ENCODE measurements at regions not wholly inside any gene's neighbourhood (a gene's known extent, or its start where the extent isn't known, plus 50 kb on each side); places are given as distances from the start of the nearest gene placed in this dataset.

- H3K4me3 ChIP-seq (ENCODE audit: low read depth, low read length), result no peak overlapping the region
- DNase-seq (ENCODE audit: low read depth), result peak; percentile 3
Observed at GRCh38 chr3:162770551-162770950, 1273.9 kb downstream of the OTOL1 start.

- no peak overlapping the region for H3K4me3 ChIP-seq (ENCODE audit: low read depth, low read length)
- DNase-seq (ENCODE audit: low read depth), result no peak
Observed at GRCh38 chr3:162774613-162775100, 1278.0 kb downstream of the OTOL1 start.

DNA sequence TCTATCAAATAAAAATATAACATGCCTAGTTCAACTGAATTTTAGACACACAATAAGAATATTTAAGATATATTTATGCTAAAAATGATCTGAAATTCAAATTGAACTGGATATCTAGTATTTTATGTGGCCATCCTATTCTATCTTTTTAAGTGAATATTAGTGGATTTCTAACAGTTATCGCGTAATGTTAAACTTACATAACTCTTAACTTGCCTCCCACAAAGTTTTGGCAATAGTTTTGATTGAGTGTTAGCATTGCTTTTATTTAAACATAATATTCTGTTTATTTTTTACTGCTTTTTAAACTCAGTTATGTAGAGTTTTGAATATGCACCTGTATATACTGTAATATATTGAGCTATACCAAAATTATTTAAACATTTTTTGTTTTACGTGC lies 1279.5 kb downstream of the OTOL1 start:
- H3K4me3 ChIP-seq (ENCODE audit: low read depth, low read length), result no peak overlapping the region
- DNase-seq (ENCODE audit: low read depth), result no peak

DNA sequence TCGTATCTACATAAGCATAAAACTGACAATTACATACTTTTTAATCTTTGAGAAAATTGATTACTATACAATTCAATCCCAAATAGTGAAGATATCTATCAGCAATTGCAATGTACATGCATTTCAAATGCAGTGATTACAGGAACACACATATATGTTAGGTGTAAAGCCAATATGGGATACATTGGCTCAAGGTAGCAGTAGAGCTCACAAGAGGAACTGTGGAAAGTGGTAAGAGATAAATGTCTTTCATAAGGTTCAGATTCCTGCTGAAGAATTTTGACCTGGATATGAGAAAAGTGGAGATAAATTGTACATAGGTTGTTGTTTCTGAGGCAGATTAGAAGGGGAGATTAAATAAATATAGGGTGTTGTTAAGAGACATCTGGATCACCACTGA lies 1280.5 kb downstream of the OTOL1 start:
- no peak for DNase-seq (ENCODE audit: low read depth)
- H3K4me3 ChIP-seq (ENCODE audit: low read depth, low read length), result no peak overlapping the region

DNA sequence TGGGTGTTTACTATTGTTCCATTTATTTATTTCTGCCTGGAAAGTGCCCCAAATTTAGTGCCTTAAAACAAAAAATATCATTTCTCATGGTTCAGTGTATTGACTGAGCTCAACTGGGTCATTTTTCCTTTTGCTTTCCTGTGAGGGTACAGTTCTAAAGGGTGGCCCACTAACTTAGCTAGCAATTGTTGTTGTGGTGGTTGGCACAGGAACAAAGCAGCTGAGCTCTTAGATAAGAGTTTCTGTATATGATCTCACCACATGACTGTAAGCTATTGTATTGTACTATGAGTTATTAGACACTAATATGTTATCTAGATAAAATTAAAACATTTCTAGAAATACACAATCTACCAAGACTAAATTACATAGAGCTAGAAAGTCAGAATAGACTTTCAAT lies 1283.7 kb downstream of the OTOL1 start:
- H3K4me3 ChIP-seq (ENCODE audit: low read depth, low read length), result no peak overlapping the region
- DNase-seq (ENCODE audit: low read depth), result no peak

DNA sequence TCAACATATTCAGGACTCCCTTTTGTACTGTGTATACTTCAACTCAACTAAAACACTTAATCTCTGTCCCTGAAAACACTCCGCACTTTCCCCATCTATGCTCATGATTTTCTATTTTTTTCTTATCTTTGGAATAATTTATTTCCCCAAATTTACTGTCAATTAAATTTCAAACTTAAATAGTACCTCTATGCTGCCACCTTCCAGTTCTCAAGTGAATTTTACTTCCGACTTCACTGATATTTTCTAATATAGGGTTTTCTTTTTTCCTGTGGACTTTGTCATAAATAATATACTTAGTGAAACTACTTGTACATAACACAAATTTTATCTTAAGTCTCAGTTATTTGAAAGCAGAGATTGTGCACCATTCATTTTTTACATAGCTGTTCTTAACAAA lies 1303.3 kb downstream of the OTOL1 start:
- no peak for DNase-seq (ENCODE audit: low read depth)
- H3K4me3 ChIP-seq (ENCODE audit: low read depth, low read length), result no peak overlapping the region

DNA sequence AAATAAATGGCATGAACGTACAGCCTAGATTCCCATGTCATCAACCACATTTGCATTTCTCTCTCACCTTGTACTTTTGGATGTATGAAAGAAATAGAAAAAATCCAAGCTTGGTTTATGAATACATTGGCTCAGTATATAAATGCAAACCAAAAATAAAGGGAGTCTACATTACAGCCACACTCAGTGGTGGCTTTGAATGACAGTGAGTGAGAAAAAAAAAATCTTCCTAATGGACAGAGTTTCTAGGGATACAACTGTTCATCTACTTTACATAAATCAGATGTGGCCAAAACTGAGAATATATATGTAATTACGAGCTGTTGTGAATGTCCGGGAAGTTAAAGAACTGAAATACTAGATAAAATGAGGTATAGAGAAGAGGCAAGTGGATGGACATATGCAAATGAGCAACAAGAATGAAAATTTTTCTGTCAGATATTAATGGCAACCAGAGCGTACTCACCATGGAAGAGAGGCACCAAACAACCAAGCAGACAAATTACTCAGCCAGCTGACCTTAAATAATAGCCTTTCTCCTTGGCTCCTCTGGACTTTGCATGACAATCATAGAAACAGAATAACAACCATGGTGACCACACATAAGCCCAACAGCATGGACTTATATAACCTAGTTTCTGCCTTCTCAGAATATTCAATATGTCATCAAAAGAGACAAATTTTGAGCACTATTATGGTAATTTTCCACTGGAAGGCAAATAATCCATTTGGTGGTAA lies 1305.8 kb downstream of the OTOL1 start:
- DNase-seq (ENCODE audit: low read depth), result no peak
- H3K4me3 ChIP-seq (ENCODE audit: low read depth, low read length), result no peak overlapping the region

- DNase-seq (ENCODE audit: low read depth), result no peak
- H3K4me3 ChIP-seq (ENCODE audit: low read depth, low read length), result no peak overlapping the region
Observed at GRCh38 chr3:162810776-162811175, 1314.2 kb downstream of the OTOL1 start.

GRCh38 chr3:162842549-162843216 lies 1346.1 kb downstream of the OTOL1 start:
- no peak overlapping the region for H3K4me3 ChIP-seq (ENCODE audit: low read depth, low read length)
- DNase-seq (ENCODE audit: low read depth), result no peak

- H3K4me3 ChIP-seq (ENCODE audit: low read depth, low read length), result no peak overlapping the region
- DNase-seq (ENCODE audit: low read depth), result no peak
Observed at GRCh38 chr3:162845918-162846317, 1349.3 kb downstream of the OTOL1 start.

GRCh38 chr3:162847511-162847910 lies 1350.9 kb downstream of the OTOL1 start:
- H3K4me3 ChIP-seq (ENCODE audit: low read depth, low read length), result no peak overlapping the region
- DNase-seq (ENCODE audit: low read depth), result no peak

GRCh38 chr3:162863579-162863978 lies 1367.0 kb downstream of the OTOL1 start:
- H3K4me3 ChIP-seq (ENCODE audit: low read depth, low read length), result no peak overlapping the region
- no peak for DNase-seq (ENCODE audit: low read depth)

GRCh38 chr3:162865466-162865865 lies 1368.9 kb downstream of the OTOL1 start:
- no peak overlapping the region for H3K4me3 ChIP-seq (ENCODE audit: low read depth, low read length)
- DNase-seq (ENCODE audit: low read depth), result no peak

GRCh38 chr3:162879021-162879562 lies 1382.5 kb downstream of the OTOL1 start:
- no peak for DNase-seq (ENCODE audit: low read depth)
- no peak overlapping the region for H3K4me3 ChIP-seq (ENCODE audit: low read depth, low read length)

DNA sequence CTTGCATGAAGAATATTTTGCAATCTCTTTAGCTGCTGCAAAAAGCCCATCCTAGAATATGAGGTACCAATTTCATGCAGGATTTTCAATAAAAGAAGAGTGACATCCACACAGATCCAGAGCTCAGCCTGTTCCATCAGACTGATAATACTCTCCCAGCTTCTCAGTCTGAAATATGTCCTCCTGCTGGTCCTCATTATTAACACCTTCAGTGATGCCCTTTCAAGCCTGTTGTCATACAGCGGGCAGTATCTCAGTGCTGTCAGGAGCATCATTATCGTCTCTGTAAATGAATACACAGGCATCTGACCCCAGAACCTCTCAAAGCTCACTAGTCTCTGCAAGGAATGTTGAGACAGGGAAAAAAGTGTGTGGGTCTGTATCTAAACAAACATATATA lies 1387.8 kb downstream of the OTOL1 start:
- H3K4me3 ChIP-seq (ENCODE audit: low read depth, low read length), result no peak overlapping the region
- DNase-seq (ENCODE audit: low read depth), result no peak

DNA sequence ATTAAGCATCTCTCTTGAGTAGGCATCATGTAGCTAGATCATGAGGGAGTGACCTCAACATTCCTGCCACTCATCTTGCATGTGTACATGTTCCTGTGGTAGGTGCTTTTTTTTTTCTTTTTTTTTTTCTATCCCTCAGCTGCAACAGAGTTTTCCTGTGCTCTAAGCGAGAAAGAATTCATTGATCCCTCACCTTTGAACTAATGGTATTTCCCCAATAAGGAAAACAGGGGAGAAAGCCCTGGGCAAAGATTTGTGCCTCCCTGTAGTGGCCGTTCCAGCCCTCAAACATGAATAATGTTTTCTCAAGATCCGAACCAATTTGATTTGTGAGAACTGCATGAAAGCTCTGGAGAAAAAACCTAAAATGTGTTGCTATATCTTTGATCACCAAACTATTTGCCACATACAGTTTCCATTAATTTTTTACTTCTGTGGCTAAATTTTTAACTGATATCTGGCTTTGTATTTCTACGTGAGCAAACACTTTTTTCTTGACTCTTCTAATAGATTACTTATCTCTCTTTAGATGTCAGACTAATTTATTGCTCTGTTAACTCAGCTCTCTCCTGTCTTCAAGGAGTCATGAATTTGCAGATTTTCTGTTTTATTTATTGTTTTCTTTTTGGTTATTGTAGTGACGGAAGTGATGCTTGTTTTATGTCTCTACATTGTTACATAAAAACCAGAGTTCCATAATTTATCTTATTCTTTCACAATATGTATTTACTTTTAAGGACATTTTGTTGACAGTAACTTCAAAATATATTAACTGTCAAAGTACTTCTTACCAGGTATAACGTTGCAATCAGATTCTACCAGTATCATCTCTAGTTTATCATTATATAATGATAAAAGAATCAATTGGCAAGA lies 1396.5 kb downstream of the OTOL1 start:
- H3K4me3 ChIP-seq (ENCODE audit: low read depth, low read length), result no peak overlapping the region
- no peak for DNase-seq (ENCODE audit: low read depth)

GRCh38 chr3:162897291-162897690 lies 1400.7 kb downstream of the OTOL1 start:
- no peak for DNase-seq (ENCODE audit: low read depth)
- H3K4me3 ChIP-seq (ENCODE audit: low read depth, low read length), result no peak overlapping the region

- DNase-seq (ENCODE audit: low read depth), result no peak
Observed at GRCh38 chr3:162932503-162932902, 1435.9 kb downstream of the OTOL1 start.

GRCh38 chr3:162933656-162934055 lies 1437.0 kb downstream of the OTOL1 start:
- DNase-seq (ENCODE audit: low read depth), result no peak
- no peak overlapping the region for H3K4me3 ChIP-seq (ENCODE audit: low read depth, low read length)

More at GRCh38 chr3:162932503-162932902, 1435.9 kb downstream of the OTOL1 start:
- no peak overlapping the region for H3K4me3 ChIP-seq (ENCODE audit: low read depth, low read length)

- no peak for DNase-seq (ENCODE audit: low read depth)
- H3K4me3 ChIP-seq (ENCODE audit: low read depth, low read length), result no peak overlapping the region
Observed at GRCh38 chr3:162936706-162937105, 1440.1 kb downstream of the OTOL1 start.
